Pancreas (tissue), 10 donors: ENCODE measurements at regions not wholly inside any gene's neighbourhood (a gene's known extent, or its start where the extent isn't known, plus 50 kb on each side); places are given as distances from the start of the nearest gene placed in this dataset.

Source experiments
- ATAC-seq, 4 donors: fragments of 200-7000 bp; cut with Tn5 transposase; one replicate each; pipeline versions ENCODE4 v1.8.0 to v1.9.1; 2020; ENCODE audit warnings: mild to moderate bottlenecking in 4 of 4, moderate library complexity in 4 of 4
- DNase-seq, 6 donors: peaks; one replicate each; pipeline ENCODE4 v3.0.0-alpha.2; 2020
- FAIRE-seq: peaks from 2 replicates; lab custom pipeline; 2012; peaks lifted over from hg19 to GRCh38; lab: Jason Lieb, UNC
- H3K27ac ChIP-seq, 4 donors: fragments of 200-600 bp; sonication (generic); 1 replicate in 3 of 4; 2 replicates in 1 of 4; pipeline versions ENCODE4 v1.5.0 to v1.8.0; 2020
- H3K27me3 ChIP-seq, 4 donors: fragments of 200-600 bp; one replicate each; pipeline ENCODE4 v1.8.0; 2021
- H3K36me3 ChIP-seq, 3 donors: fragments of 200-600 bp; sonication (generic) in 1 of 3; one replicate each; pipeline versions ENCODE4 v1.5.0 to v1.8.0; 2020 to 2021
- H3K4me1 ChIP-seq, 3 donors: fragments of 200-600 bp; one replicate each; pipeline ENCODE4 v1.8.0; 2021
- H3K4me3 ChIP-seq, 4 donors: fragments of 200-600 bp; sonication (generic) in 2 of 4; one replicate each; pipeline versions ENCODE4 v1.5.0 to v1.8.0; 2020 to 2021
- H3K9me3 ChIP-seq, 4 donors: fragments of 200-600 bp; one replicate each; pipeline ENCODE4 v1.8.0; 2021
- WGBS, 2 donors: extraction: QIAGEN DNeasy Blood & Tissue Kit; methylation state at CpG; one replicate each; pipeline ENCODE4 v1.1.7; 2013; 5-methylcytosine and 5-hydroxymethylcytosine counted together
- intact Hi-C, 3 donors: fragments of 100-400 bp; cut with DNase I; formaldehyde crosslinking; loops; one replicate each; pipeline versions ENCODE4 v1.11.1 to v1.14.2; 2022
- TF ChIP-seq, protein P1 (sequence below), 4 donors: fragments of 200-600 bp; sonication (generic) in 3 of 4; IDR thresholded peaks; one replicate each; pipeline versions ENCODE4 v1.5.0 to v1.8.0; 2021; ENCODE audit warnings: antibody characterized with exemption in 4 of 4
- donor health status: healthy with polysubstance abuse.
- donor health status: DM: no; HTN: no; CAD: no; lungs with moderate emphysema.
- donor health status: DM: no; HTN: no; CAD: no.
- donor health status: control.
- donor health status: control.
- donor health status: Bipolar disorder and iron deficiency.
- donor health status: DM: yes; HTN: yes; CAD: no.
- donor health status: DM: no; HTN: no; CAD: no.
- donor health status: DM: no; HTN: no; CAD: no.
- donor health status: DM: yes; HTN: yes; CAD: no.

DNA sequence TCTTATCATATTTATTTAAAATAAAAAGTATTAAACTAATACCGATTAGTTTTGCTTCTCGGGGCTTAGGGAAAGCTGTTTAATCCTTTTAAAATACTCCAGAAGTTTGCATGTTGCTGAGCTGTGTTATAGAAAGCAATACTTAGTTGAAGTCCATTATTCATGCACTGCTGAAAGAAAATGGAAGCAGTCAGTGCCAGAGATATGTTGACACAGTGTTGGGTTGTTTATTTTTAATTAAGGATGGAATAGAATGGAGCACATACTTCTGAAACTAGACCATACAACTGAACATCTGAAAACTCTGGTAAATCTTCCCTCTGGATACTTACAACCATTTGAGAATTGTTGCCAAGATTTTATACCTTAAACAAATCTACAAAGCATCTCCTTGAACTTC, 282.7 kb upstream of the CCDC179 start:
- FAIRE-seq, result no peak
- Histone ChIP-seq H3K27me3 (no peaks in the 10 kb centered on the region), H3K9me3 (no peaks in the 10 kb centered on the region), H3K4me3 (no peak overlapping the region), H3K4me1 (no peaks in the 10 kb centered on the region), H3K36me3 (no peaks in the 10 kb centered on the region), H3K27ac (no peak overlapping the region)
- ATAC-seq, result no peak
- TF ChIP-seq, protein P1, sequence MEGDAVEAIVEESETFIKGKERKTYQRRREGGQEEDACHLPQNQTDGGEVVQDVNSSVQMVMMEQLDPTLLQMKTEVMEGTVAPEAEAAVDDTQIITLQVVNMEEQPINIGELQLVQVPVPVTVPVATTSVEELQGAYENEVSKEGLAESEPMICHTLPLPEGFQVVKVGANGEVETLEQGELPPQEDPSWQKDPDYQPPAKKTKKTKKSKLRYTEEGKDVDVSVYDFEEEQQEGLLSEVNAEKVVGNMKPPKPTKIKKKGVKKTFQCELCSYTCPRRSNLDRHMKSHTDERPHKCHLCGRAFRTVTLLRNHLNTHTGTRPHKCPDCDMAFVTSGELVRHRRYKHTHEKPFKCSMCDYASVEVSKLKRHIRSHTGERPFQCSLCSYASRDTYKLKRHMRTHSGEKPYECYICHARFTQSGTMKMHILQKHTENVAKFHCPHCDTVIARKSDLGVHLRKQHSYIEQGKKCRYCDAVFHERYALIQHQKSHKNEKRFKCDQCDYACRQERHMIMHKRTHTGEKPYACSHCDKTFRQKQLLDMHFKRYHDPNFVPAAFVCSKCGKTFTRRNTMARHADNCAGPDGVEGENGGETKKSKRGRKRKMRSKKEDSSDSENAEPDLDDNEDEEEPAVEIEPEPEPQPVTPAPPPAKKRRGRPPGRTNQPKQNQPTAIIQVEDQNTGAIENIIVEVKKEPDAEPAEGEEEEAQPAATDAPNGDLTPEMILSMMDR (IDR thresholded peaks at IDR 0.05), result no peak
- no peak for DNase-seq
- intact Hi-C loops, result no loop called here
- 66 to 73% methylated on average over 2 of the region's 2 CpGs for WGBS, 2 donors

- Histone ChIP-seq H3K4me3 (no peak overlapping the region), H3K4me1 (no peaks in the 10 kb centered on the region), H3K36me3 (no peaks in the 10 kb centered on the region), H3K27ac (no peak overlapping the region), H3K27me3 (no peaks in the 10 kb centered on the region), H3K9me3 (no peaks in the 10 kb centered on the region)
- no peak for DNase-seq
- intact Hi-C loops, result no loop called here
- TF ChIP-seq, protein P1 (IDR thresholded peaks at IDR 0.05), result no peak
- WGBS, 2 donors, result 73 to 79% methylated on average over 2 of the region's 2 CpGs
- ATAC-seq, result no peak
- FAIRE-seq, result no peak
Measured at GRCh38 chr11:23151819-23152218, 291.5 kb upstream of the CCDC179 start.

DNA sequence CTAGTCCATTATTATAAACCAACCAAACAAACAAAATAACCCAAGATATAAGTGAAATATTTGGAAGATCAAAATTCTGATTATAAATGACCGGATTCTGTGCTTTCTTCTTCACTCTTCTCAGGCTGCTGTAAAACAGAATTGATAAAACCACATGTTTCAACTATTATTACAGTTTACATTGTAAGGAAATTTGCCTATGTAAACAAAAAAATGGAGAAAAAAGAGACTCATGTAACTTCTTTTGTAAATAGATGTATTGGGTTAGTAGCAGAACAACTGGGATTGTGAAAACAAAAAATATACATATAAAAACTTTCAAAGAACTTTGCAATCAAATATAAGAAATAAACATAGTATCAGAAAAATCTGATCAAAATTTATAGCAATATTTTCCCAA, 295.2 kb upstream of the CCDC179 start:
- Histone ChIP-seq H3K27me3 (no peaks in the 10 kb centered on the region), H3K27ac (no peak overlapping the region), H3K4me1 (no peaks in the 10 kb centered on the region), H3K4me3 (no peak overlapping the region), H3K9me3 (no peaks in the 10 kb centered on the region), H3K36me3 (no peaks in the 10 kb centered on the region)
- WGBS, 2 donors, result 91 to 98% methylated on average over 1 of the region's 1 CpG
- TF ChIP-seq, protein P1 (IDR thresholded peaks at IDR 0.05), result no peak
- DNase-seq (no peak), ATAC-seq (no peak), FAIRE-seq (no peak)
- intact Hi-C loops, result no loop called here

DNA sequence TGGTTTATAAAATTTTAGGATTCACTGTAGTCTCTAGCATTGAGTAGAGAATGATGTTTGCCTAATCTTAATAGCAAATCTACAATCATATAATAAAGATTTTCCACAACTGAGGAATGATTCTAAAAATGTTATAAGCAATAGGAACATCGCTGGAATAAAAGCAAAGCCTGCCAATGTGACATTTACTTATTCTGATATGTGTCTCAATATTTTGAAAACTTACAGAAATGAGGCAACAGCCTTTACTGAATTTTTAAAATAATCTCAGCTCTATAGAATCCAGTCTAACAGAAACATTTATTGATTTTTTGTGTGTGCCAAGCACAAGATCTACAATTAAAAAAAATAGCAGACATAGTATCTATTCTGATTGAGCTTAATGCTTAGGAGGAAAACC, 303.7 kb upstream of the CCDC179 start:
- FAIRE-seq, result no peak
- no peaks in the 10 kb centered on the region for H3K36me3 ChIP-seq
- ATAC-seq, result no peak
- no peaks in the 10 kb centered on the region for H3K27me3 ChIP-seq
- H3K4me1 ChIP-seq, result no peaks in the 10 kb centered on the region
- no peaks in the 10 kb centered on the region for H3K9me3 ChIP-seq
- no peak for DNase-seq
- TF ChIP-seq, protein P1 (IDR thresholded peaks at IDR 0.05), result no peak
- no peak overlapping the region for H3K4me3 ChIP-seq
- no peak overlapping the region for H3K27ac ChIP-seq
- intact Hi-C loops, result no loop called here
- WGBS, 2 donors, result 73 to 81% methylated on average over 1 of the region's 1 CpG

- no peaks in the 10 kb centered on the region for H3K36me3 ChIP-seq
- no peak for FAIRE-seq
- no peaks in the 10 kb centered on the region for H3K4me1 ChIP-seq
- TF ChIP-seq, protein P1 (IDR thresholded peaks at IDR 0.05), result no peak
- intact Hi-C loops, result no loop called here
- no peak for ATAC-seq
- DNase-seq, result no peak
- no peaks in the 10 kb centered on the region for H3K27me3 ChIP-seq
- no peak overlapping the region for H3K27ac ChIP-seq
- H3K9me3 ChIP-seq, result no peaks in the 10 kb centered on the region
- 95 to 100% methylated on average over 1 of the region's 1 CpG for WGBS, 2 donors
- no peak overlapping the region for H3K4me3 ChIP-seq
Measured at GRCh38 chr11:23166376-23166775, 306.1 kb upstream of the CCDC179 start.
